ENCODE measurements at regions not wholly inside any gene's neighbourhood (a gene's known extent, or its start where the extent isn't known, plus 50 kb on each side); places are given as distances from the start of the nearest gene placed in this dataset.

GRCh38 chr13:40186041-40186440 is 480.4 kb downstream of the FOXO1 start:
- no peak overlapping the region for H3K4me3 Mint-ChIP-seq
- POLR2A ChIA-PET: interaction anchor here (1.7 kb wide), 1 partner anchor 21 kb away, joined by 6 read pairs; no protein-coding TSS in a partner anchor
- H3K36me3 Mint-ChIP-seq (ENCODE audit: low read depth): no peaks in the 10 kb centered on the region
- CTCF ChIA-PET: interaction anchor here (1.2 kb wide), 1 partner anchor 117 kb away, joined by 5 read pairs; no protein-coding TSS in a partner anchor
- peaks cover 34% of the 10 kb centered on the region for H3K4me1 Mint-ChIP-seq
- intact Hi-C loops (cut with micrococcal nuclease): no loop called here
- no peaks in the 10 kb centered on the region for H3K9me3 Mint-ChIP-seq
- no peaks in the 10 kb centered on the region for H3K27me3 Mint-ChIP-seq
- TF ChIP-seq CTCF (IDR thresholded peaks at IDR 0.05): no peak
- DNase-seq (no peak), ATAC-seq (ENCODE audit: low read depth) (no peak)
- H3K27ac Mint-ChIP-seq: no peak overlapping the region

- H3K27ac Mint-ChIP-seq: no peak overlapping the region
- TF ChIP-seq CTCF (IDR thresholded peaks at IDR 0.05): no peak
- no peaks in the 10 kb centered on the region for H3K27me3 Mint-ChIP-seq
- no peaks in the 10 kb centered on the region for H3K9me3 Mint-ChIP-seq
- peaks cover 41% of the 10 kb centered on the region for H3K4me1 Mint-ChIP-seq
- no peak for DNase-seq
- ATAC-seq (ENCODE audit: low read depth): no peak
- ChIA-PET POLR2A (interaction anchor here (1.7 kb wide), 1 partner anchor 20 kb away, joined by 6 read pairs; no protein-coding TSS in a partner anchor), CTCF (no interaction called here)
- intact Hi-C loops (cut with micrococcal nuclease): no loop called here
- H3K36me3 Mint-ChIP-seq (ENCODE audit: low read depth): no peaks in the 10 kb centered on the region
- H3K4me3 Mint-ChIP-seq: no peak overlapping the region
These were observed 479.7 kb downstream of the FOXO1 start for GRCh38 chr13:40186626-40187323.

- ChIA-PET CTCF (no interaction called here), POLR2A (no interaction called here)
- intact Hi-C loops (cut with micrococcal nuclease): no loop called here
- peaks cover 41% of the 10 kb centered on the region for H3K4me1 Mint-ChIP-seq
- H3K9me3 Mint-ChIP-seq: no peaks in the 10 kb centered on the region
- no peak for ATAC-seq (ENCODE audit: low read depth)
- H3K36me3 Mint-ChIP-seq (ENCODE audit: low read depth): no peaks in the 10 kb centered on the region
- H3K27me3 Mint-ChIP-seq: no peaks in the 10 kb centered on the region
- no peak for TF ChIP-seq CTCF (IDR thresholded peaks at IDR 0.05)
- no peak overlapping the region for H3K27ac Mint-ChIP-seq
- no peak overlapping the region for H3K4me3 Mint-ChIP-seq
- DNase-seq: no peak
These were observed 479.1 kb downstream of the FOXO1 start for GRCh38 chr13:40187324-40187795.

- Mint-ChIP-seq H3K4me1 (peaks cover 41% of the 10 kb centered on the region), H3K4me3 (no peak overlapping the region), H3K27ac (no peak overlapping the region), H3K27me3 (no peaks in the 10 kb centered on the region), H3K9me3 (no peaks in the 10 kb centered on the region), H3K36me3 (ENCODE audit: low read depth) (no peaks in the 10 kb centered on the region)
- POLR2A ChIA-PET: no interaction called here
- DNase-seq (no peak), ATAC-seq (ENCODE audit: low read depth) (no peak)
- intact Hi-C loops (cut with micrococcal nuclease): no loop called here
- no peak for TF ChIP-seq CTCF (IDR thresholded peaks at IDR 0.05)
- CTCF ChIA-PET: no interaction called here
These were observed 478.4 kb downstream of the FOXO1 start for GRCh38 chr13:40187841-40188591.

GRCh38 chr13:40189426-40189825 is 477.0 kb downstream of the FOXO1 start:
- intact Hi-C loops (cut with micrococcal nuclease): no loop called here
- no peak for DNase-seq
- no peak overlapping the region for H3K4me3 Mint-ChIP-seq

More at GRCh38 chr13:40189426-40189825, 477.0 kb downstream of the FOXO1 start:
- CTCF ChIA-PET: no interaction called here
- H3K27ac Mint-ChIP-seq: no peak overlapping the region
- POLR2A ChIA-PET: no interaction called here
- TF ChIP-seq CTCF (IDR thresholded peaks at IDR 0.05): no peak
- ATAC-seq (ENCODE audit: low read depth): no peak
- no peaks in the 10 kb centered on the region for H3K9me3 Mint-ChIP-seq
- H3K36me3 Mint-ChIP-seq (ENCODE audit: low read depth): no peaks in the 10 kb centered on the region
- no peaks in the 10 kb centered on the region for H3K27me3 Mint-ChIP-seq
- H3K4me1 Mint-ChIP-seq: peaks cover 38% of the 10 kb centered on the region
